22Rv1 (cell line): ENCODE measurements at regions not wholly inside any gene's neighbourhood (a gene's known extent, or its start where the extent isn't known, plus 50 kb on each side); places are given as distances from the start of the nearest gene placed in this dataset.

Source experiments
- H3K27ac ChIP-seq: fragments of 450-650 bp; 2 replicates; pipeline ENCODE4 v1.5.1; 2017
- ZFX ChIP-seq: fragments of 450-650 bp; IDR thresholded peaks from 2 replicates; pipeline ENCODE4 v1.6.1; 2017; ENCODE audit warnings: antibody characterized with exemption, borderline replicate concordance
- TF ChIP-seq, protein P1 (sequence below): fragments of 450-650 bp; IDR thresholded peaks from 2 replicates; pipeline ENCODE4 v1.5.1; 2017; ENCODE audit warnings: mild to moderate bottlenecking

DNA sequence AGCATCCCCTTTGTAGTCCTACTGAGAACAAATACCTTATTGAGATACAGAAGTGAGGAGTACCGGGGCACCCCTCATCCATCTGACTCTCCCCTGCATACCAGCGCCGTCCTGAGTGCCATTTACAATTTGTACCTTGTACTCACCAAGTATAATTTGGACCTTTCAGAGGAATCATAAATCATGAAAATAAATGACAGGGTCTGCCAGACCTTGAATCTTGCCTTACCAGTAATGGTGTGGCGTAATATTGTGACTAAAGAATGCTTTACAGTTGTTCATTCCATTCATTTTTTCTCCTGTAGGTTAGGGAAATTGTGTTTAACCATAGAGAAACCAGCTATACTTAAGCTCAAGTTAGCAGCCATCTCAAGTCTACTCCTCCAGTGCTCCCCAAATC, 243.7 kb upstream of the RGS6 start:
- no peak for TF ChIP-seq ZFX
- TF ChIP-seq, protein P1, sequence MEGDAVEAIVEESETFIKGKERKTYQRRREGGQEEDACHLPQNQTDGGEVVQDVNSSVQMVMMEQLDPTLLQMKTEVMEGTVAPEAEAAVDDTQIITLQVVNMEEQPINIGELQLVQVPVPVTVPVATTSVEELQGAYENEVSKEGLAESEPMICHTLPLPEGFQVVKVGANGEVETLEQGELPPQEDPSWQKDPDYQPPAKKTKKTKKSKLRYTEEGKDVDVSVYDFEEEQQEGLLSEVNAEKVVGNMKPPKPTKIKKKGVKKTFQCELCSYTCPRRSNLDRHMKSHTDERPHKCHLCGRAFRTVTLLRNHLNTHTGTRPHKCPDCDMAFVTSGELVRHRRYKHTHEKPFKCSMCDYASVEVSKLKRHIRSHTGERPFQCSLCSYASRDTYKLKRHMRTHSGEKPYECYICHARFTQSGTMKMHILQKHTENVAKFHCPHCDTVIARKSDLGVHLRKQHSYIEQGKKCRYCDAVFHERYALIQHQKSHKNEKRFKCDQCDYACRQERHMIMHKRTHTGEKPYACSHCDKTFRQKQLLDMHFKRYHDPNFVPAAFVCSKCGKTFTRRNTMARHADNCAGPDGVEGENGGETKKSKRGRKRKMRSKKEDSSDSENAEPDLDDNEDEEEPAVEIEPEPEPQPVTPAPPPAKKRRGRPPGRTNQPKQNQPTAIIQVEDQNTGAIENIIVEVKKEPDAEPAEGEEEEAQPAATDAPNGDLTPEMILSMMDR, result no peak

DNA sequence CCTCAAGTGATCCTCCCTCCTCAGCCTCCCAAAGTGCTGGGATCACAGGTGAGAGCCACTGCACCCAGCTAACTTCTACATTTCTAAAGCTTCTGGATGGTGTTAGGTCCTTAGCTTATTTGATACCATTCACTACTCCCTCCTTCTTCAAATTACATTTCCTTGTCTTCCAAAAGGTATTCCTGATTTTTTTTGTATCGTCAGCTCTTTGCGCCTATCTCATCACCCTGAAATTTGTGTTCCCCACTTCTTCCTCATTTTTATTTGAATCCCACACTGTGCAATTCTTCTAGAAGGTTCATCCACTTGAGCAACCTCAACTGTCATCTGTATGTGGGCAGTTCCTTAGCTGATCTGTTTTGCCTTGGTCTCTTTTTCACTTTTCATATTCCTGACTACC, 241.8 kb upstream of the RGS6 start:
- TF ChIP-seq, protein P1, result no peak
- TF ChIP-seq ZFX, result no peak
- H3K27ac ChIP-seq, result no peak overlapping the region

More for the DNA sequence above, 243.7 kb upstream of the RGS6 start:
- no peak overlapping the region for H3K27ac ChIP-seq

DNA sequence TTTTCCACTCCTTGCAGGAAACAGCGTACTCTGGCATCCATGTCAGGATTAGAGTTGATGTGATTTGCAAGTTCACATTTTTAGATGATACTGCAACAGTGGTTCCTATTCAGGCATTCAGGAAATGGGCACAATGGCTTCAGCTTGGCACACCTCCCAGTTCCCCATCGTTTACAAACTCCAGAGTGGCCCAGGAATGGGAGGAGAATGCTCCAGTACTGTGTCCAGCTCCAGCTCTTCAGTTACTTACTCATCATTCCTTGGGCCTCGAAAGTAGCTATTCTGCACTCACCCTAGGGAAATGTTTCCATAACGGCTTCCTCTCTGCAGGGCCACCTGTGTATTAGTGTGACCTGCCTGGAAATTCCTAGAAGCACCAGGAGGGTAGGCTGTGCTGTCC, 239.7 kb upstream of the RGS6 start:
- TF ChIP-seq, protein P1, result no peak
- TF ChIP-seq ZFX, result no peak
- no peak overlapping the region for H3K27ac ChIP-seq

DNA sequence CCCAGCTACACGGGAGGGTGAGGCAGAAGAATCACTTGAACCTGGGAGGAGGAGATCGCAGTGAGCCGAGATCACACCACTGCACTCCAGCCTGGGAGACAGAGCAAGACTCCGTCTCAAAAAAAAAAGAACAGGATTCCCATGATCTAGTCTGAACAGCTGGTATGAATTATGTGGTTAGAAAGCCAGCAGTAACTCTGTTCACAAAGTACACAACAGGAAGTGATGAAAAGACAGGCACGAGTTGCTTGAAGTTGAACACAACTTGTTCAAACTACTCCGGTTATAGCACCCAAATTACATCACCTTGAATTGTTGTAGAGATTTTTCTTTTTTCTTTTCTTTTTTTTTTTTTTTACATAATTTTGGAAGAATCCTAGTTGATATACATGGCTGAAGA, 238.8 kb upstream of the RGS6 start:
- TF ChIP-seq, protein P1, result no peak
- no peak for TF ChIP-seq ZFX
- H3K27ac ChIP-seq, result no peak overlapping the region

DNA sequence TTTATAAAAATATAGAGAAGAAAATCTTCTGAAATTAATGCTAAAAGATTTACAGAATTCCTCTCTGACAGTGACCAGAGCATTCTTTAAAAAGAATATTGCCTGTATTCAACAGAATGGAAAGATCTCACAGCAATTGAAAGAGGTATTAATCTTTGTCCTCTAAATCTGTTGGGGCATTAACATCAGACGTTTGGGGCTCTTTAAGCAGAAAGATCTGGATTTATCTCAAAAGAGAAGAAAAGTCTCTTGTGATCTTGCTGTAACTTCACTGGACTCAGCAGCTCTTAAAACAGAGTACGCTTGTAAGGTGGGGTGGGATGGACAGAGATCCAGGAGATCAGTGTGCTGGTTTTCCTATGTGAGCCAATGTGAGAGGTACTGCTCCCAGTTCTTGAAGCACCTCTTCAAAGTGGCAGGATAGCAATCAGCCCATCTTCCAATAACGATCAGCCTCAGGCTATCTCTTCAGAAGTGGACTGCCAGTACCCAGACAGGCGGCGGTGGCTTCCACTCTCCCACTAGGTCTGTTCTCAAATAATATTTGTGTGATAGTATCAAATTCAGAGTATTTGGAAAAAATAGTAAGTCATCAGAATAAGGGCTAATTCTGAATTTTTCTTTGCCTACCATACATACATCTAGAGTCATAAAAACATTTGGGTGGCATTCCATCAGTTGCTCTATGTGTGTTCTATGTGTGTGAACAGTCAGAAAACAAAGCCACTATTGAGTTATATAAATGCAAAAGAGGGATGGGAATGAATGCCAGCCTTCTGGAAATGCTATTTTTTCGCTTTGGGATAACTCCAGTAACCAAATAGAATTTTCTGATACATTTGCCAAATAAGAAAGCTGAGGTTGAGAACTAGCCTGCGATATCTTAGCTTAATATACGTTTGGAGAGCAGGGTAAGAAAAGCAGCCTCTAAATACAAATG, 237.4 kb upstream of the RGS6 start:
- TF ChIP-seq ZFX, result no peak
- H3K27ac ChIP-seq, result no peak overlapping the region

DNA sequence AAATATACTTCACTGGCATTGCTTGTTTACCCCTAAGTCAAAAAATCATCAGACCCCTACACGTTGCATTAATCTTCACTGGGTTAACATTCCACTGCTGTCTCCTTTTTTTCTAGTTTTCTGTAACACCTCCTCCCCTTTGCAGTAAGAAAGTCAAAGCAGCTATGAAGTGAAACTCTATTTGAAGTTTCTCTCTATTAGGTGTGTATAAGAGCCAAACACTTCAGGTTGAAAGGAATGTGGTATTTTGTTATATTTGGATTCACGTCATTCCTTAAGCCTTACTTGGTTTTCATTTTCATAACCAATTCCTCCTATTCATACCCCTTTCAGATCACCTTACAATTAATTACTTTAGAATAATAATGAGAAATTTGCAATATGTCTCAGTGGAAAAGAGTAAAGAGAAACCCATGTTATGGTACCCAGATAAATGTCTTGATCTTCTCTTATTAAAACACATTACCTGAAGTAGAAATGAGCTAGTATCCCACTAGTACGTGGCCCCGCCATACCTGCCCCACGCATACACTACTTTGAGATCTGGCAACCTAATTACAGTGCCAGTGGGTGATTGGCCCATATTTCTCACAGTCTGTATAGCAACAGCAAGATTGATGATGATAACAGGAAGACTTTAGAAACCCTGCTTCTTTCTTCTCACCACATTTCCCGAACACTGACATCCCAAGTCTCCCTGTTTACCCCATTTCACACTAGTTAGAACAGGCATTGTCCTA, 236.4 kb upstream of the RGS6 start:
- no peak overlapping the region for H3K27ac ChIP-seq
- TF ChIP-seq, protein P1, result no peak
- TF ChIP-seq ZFX, result no peak

DNA sequence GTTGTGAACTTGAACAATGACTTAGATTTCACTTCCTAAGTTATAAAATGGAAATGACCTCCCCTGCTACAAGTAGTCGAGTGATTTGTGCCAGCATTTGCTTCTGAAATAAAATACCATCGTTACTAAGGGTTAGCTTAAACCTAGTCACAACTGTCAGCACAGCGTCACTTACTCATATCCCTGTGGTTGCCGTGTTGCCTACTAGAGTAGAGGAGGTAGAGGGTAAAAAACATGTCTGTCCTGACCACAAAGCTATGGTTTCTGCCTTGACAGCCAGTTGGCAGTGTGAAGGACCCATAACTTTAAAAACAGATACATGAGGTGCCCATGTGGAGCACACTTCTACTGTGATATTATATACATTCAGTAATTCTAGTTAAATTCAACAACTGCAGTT, 234.2 kb upstream of the RGS6 start:
- no peak overlapping the region for H3K27ac ChIP-seq
- no peak for TF ChIP-seq ZFX
- TF ChIP-seq, protein P1, result no peak
